Caco-2 (cell line): ENCODE measurements at regions not wholly inside any gene's neighbourhood (a gene's known extent, or its start where the extent isn't known, plus 50 kb on each side); places are given as distances from the start of the nearest gene placed in this dataset.

Experiments
- BruUV-seq: library from RNA; stranded (reverse); fragments of 400-500 nt; replicated peaks from 2 replicates; lab custom pipeline; 2021; lab: Mats Ljungman, UMichigan
- CTCF ChIA-PET: fragments of 300-600 bp; sonication (Branson Sonifier 250); formaldehyde crosslinking; loops from one replicate; lab custom pipeline; 2022; ENCODE audit warnings: antibody characterized with exemption; lab: Charles Lee
- POLR2A ChIA-PET: fragments of 300-600 bp; sonication (Branson Sonifier 250); formaldehyde crosslinking; loops from one replicate; lab custom pipeline; 2022; ENCODE audit warnings: antibody characterized with exemption; lab: Charles Lee
- DNase-seq, 2 experiments: peaks; one replicate each; pipeline versions ENCODE4 v3.0.0 to v3.0.0-alpha.2; 2020 to 2022
- H3K27me3 ChIP-seq: replicated peaks from 2 replicates; pipeline ENCODE4 v1.6.0; 2011; ENCODE audit warnings: low read length; ENCODE audit not compliant: control insufficient read depth, insufficient read depth
- H3K36me3 ChIP-seq: 2 replicates; pipeline ENCODE4 v1.5.1; 2011; ENCODE audit warnings: low read length; ENCODE audit not compliant: control insufficient read depth, insufficient read depth
- H3K4me1 ChIP-seq: fragments of 250-450 bp; sonication (Bioruptor Pico); 2 replicates; pipeline ENCODE4 v1.5.1; 2020; ENCODE audit warnings: mild to moderate bottlenecking
- H3K4me3 ChIP-seq: 2 replicates; pipeline ENCODE4 v1.5.1; 2011; ENCODE audit warnings: low read depth, mild to moderate bottlenecking, control low read depth, low read length
- H3K9me3 ChIP-seq: fragments of 250-450 bp; sonication (Bioruptor Pico); 2 replicates; pipeline ENCODE4 v1.5.1; 2020; ENCODE audit warnings: mild to moderate bottlenecking, moderate library complexity
- H3K27ac Mint-ChIP-seq: one replicate; pipeline ENCODE4 v1.8.0; 2022; ENCODE audit warnings: mixed read lengths; ENCODE audit not compliant: unreplicated experiment
- H3K27me3 Mint-ChIP-seq: one replicate; pipeline ENCODE4 v1.8.0; 2022; ENCODE audit warnings: mixed read lengths; ENCODE audit not compliant: insufficient read depth, unreplicated experiment
- H3K36me3 Mint-ChIP-seq: one replicate; pipeline ENCODE4 v1.8.0; 2022; ENCODE audit warnings: mild to moderate bottlenecking, mixed read lengths; ENCODE audit not compliant: insufficient read depth, unreplicated experiment
- H3K4me1 Mint-ChIP-seq: one replicate; pipeline ENCODE4 v1.8.0; 2022; ENCODE audit warnings: low read depth, mixed read lengths; ENCODE audit not compliant: unreplicated experiment
- H3K4me3 Mint-ChIP-seq: one replicate; pipeline ENCODE4 v1.8.0; 2022; ENCODE audit warnings: mild to moderate bottlenecking, moderate library complexity, mixed read lengths; ENCODE audit not compliant: unreplicated experiment
- H3K9me3 Mint-ChIP-seq: one replicate; pipeline ENCODE4 v1.8.0; 2022; ENCODE audit warnings: mixed read lengths; ENCODE audit not compliant: unreplicated experiment
- intact Hi-C: fragments of 100-400 bp; cut with micrococcal nuclease; formaldehyde crosslinking; loops from one replicate; pipeline ENCODE4 v1.10.0; 2022; ENCODE audit not compliant: unreplicated experiment
- TF ChIP-seq, protein P1 (sequence below), 2 experiments: fragments of 200-600 bp in 1 of 2; IDR thresholded peaks; 1 replicate in 1 of 2; 2 replicates in 1 of 2; pipeline versions ENCODE4 v1.5.1 to v1.8.0; 2011 to 2022; ENCODE audit warnings: antibody characterized with exemption in 1 of 2, control low read depth in 1 of 2, inconsistent platforms in 1 of 2, low read depth in 1 of 2, low read length in 1 of 2, mild to moderate bottlenecking in 1 of 2, moderate library complexity in 1 of 2; ENCODE audit not compliant: insufficient read depth in 1 of 2, severe bottlenecking in 1 of 2, unreplicated experiment in 1 of 2

GRCh38 chr7:110170841-110171240 lies 920.1 kb upstream of the LRRN3 start:
- Histone ChIP-seq H3K9me3 (no peaks in the 10 kb centered on the region), H3K4me3 (no peak overlapping the region), H3K4me1 (no peaks in the 10 kb centered on the region), H3K27me3 (no peaks in the 10 kb centered on the region), H3K36me3 (no peaks in the 10 kb centered on the region)
- H3K4me1 Mint-ChIP-seq: no peaks in the 10 kb centered on the region
- intact Hi-C loops: no loop called here
- H3K36me3 Mint-ChIP-seq: no peaks in the 10 kb centered on the region
- H3K9me3 Mint-ChIP-seq: no peaks in the 10 kb centered on the region
- no peak for DNase-seq
- POLR2A ChIA-PET: interaction anchor here (0.6 kb wide), 1 partner anchor 351 kb away, joined by 3 read pairs; no protein-coding TSS in a partner anchor
- H3K4me3 Mint-ChIP-seq: no peak overlapping the region
- CTCF ChIA-PET: no interaction called here
- no peak overlapping the region for H3K27ac Mint-ChIP-seq
- no TSS peak for BruUV-seq
- no peaks in the 10 kb centered on the region for H3K27me3 Mint-ChIP-seq
- TF ChIP-seq, protein P1, sequence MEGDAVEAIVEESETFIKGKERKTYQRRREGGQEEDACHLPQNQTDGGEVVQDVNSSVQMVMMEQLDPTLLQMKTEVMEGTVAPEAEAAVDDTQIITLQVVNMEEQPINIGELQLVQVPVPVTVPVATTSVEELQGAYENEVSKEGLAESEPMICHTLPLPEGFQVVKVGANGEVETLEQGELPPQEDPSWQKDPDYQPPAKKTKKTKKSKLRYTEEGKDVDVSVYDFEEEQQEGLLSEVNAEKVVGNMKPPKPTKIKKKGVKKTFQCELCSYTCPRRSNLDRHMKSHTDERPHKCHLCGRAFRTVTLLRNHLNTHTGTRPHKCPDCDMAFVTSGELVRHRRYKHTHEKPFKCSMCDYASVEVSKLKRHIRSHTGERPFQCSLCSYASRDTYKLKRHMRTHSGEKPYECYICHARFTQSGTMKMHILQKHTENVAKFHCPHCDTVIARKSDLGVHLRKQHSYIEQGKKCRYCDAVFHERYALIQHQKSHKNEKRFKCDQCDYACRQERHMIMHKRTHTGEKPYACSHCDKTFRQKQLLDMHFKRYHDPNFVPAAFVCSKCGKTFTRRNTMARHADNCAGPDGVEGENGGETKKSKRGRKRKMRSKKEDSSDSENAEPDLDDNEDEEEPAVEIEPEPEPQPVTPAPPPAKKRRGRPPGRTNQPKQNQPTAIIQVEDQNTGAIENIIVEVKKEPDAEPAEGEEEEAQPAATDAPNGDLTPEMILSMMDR (IDR thresholded peaks at IDR 0.05; ENCODE audit: insufficient read depth in 1 of 2, low read depth in 1 of 2, low read length in 1 of 2, severe bottlenecking in 1 of 2, unreplicated experiment in 1 of 2): no peak

DNA sequence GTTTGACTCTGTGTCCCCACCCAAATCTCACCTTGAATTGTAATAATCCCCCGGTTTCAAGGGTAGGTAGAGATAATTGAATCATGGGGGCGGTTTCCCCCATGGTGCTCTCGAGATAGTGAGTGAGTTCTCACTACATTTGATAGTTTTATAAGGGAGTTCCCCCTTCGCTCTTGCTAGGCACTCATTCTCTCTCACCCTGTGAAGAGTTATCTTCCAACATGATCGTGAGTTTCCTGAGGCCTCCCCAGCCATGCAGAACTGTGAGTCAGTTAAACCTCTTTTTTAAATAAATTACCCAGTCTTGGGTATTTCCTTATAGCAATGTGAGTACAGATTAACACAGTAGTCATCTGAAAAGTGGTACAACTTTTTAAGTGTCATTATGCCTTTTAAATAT lies 913.5 kb upstream of the LRRN3 start:
- H3K4me1 Mint-ChIP-seq: no peaks in the 10 kb centered on the region

GRCh38 chr7:110179037-110179436 lies 911.9 kb upstream of the LRRN3 start:
- Histone ChIP-seq H3K27me3 (no peaks in the 10 kb centered on the region), H3K36me3 (no peaks in the 10 kb centered on the region), H3K4me1 (no peaks in the 10 kb centered on the region), H3K4me3 (no peak overlapping the region), H3K9me3 (no peaks in the 10 kb centered on the region)
- CTCF ChIA-PET: no interaction called here
- Mint-ChIP-seq H3K27ac (no peak overlapping the region), H3K27me3 (no peaks in the 10 kb centered on the region), H3K9me3 (no peaks in the 10 kb centered on the region), H3K36me3 (no peaks in the 10 kb centered on the region), H3K4me1 (no peaks in the 10 kb centered on the region), H3K4me3 (no peak overlapping the region)
- TF ChIP-seq, protein P1 (IDR thresholded peaks at IDR 0.05; ENCODE audit: insufficient read depth in 1 of 2, low read depth in 1 of 2, low read length in 1 of 2, severe bottlenecking in 1 of 2, unreplicated experiment in 1 of 2): no peak
- BruUV-seq: no TSS peak
- POLR2A ChIA-PET: no interaction called here
- intact Hi-C loops: no loop called here
- no peak for DNase-seq

More for the DNA sequence above, 913.5 kb upstream of the LRRN3 start:
- no peak overlapping the region for H3K27ac Mint-ChIP-seq
- no peaks in the 10 kb centered on the region for H3K27me3 Mint-ChIP-seq
- intact Hi-C loops: no loop called here
- no TSS peak for BruUV-seq
- no peaks in the 10 kb centered on the region for H3K36me3 ChIP-seq
- ChIA-PET POLR2A (no interaction called here), CTCF (no interaction called here)
- no peak overlapping the region for H3K4me3 ChIP-seq
- no peaks in the 10 kb centered on the region for H3K36me3 Mint-ChIP-seq
- no peaks in the 10 kb centered on the region for H3K9me3 ChIP-seq
- no peaks in the 10 kb centered on the region for H3K27me3 ChIP-seq
- DNase-seq: no peak
- no peaks in the 10 kb centered on the region for H3K4me1 ChIP-seq
- no peak overlapping the region for H3K4me3 Mint-ChIP-seq
- H3K9me3 Mint-ChIP-seq: no peaks in the 10 kb centered on the region
- TF ChIP-seq, protein P1 (IDR thresholded peaks at IDR 0.05; ENCODE audit: insufficient read depth in 1 of 2, low read depth in 1 of 2, low read length in 1 of 2, severe bottlenecking in 1 of 2, unreplicated experiment in 1 of 2): no peak
